ENCODE measurements at regions not wholly inside any gene's neighbourhood (a gene's known extent, or its start where the extent isn't known, plus 50 kb on each side); places are given as distances from the start of the nearest gene placed in this dataset.
"Not testable (repeated sequence)": the region's sequence is repeated elsewhere in the genome, so short reads cannot be mapped to it uniquely, and the experiment has no call there.

DNA sequence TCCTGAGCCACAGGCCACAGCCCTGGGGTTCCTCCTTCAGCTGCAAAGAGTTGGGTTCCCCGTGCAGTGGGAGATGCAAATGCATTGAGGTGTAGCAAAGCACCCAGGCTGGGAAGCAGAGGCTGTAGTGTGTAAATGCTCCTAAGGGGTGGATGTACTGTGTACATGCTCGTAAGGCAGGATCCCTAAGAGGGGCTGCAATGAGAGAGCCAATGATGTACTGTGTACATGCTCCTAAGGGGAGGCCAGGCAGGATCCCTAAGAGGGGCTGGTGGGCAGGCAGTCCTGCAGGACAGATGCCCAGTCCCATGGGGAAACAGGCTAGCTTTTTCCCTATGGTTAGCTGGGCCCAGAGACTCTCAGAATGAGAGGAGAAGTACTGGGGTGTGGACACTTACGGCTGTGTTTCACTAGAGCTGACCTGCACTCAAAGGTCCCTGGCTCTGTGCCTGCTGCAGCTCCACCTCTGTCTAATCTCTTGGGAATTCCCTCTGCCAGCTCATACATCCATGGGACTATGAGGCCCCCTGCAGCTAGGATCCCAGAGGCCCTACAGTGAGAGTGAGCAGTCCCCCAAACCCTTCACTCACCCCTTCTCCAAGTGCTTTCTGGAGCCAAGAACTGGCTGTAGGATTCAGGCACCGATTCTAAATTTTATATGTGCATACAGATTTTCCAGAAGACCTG, 261.9 kb upstream of the LUZP2 start:
- no peak overlapping the region for H3K4me3 Mint-ChIP-seq
- no peaks in the 10 kb centered on the region for H3K36me3 Mint-ChIP-seq
- no peaks in the 10 kb centered on the region for H3K4me1 Mint-ChIP-seq (ENCODE audit: low read depth in 2 of 2)
- no peak for DNase-seq (ENCODE audit: low spot score)
- no peaks in the 10 kb centered on the region for H3K27me3 Mint-ChIP-seq
- H3K27ac Mint-ChIP-seq: no peak overlapping the region
- H3K9me3 Mint-ChIP-seq: peaks cover 2% of the 10 kb centered on the region
- ATAC-seq: no peak

DNA sequence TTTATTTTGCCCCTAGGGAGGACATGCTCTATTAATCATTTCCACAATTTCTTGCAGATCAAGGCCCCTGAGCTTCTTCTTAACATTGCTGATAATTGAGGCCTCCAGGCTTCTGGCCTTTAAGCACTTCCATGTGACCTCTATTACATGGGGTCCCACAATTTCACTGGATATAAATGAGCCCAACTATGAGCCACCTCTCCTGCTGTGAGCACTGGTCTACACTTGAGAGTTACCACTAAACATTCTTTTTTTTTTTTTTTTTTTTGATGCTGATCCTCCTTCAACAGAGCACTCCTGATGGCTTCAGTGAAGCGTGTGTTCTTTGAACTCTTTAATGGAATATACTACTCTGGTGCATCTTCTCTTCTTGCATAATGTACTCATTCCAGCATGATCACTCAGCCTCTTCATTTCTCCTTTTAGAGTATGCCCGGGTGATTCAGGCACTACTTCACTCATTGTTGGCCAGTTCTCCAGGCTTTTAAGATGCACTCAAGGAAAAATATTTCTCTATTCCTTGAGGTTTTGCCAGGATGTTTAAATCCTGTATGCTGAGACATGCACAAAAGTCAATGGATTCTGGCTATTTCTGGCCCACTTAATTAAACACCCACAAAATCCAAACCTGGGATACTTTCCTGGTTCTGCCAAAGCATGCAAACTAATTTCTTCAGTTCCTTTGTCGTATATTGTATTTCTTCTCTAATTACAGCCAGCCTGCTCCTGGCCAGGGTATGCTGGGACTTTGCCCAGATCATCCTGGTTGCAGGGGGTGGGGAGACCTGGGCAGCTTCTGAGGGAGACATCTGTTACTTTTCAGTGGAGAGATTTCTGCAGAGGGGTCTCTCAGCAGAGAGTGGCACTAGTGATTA, 257.8 kb upstream of the LUZP2 start:
- no peaks in the 10 kb centered on the region for H3K36me3 Mint-ChIP-seq
- peaks cover 6% of the 10 kb centered on the region for H3K9me3 Mint-ChIP-seq
- H3K27ac Mint-ChIP-seq: no peak overlapping the region
- ATAC-seq (no peak), DNase-seq (ENCODE audit: low spot score) (no peak)
- H3K27me3 Mint-ChIP-seq: no peaks in the 10 kb centered on the region
- H3K4me3 Mint-ChIP-seq: no peak overlapping the region
- no peaks in the 10 kb centered on the region for H3K4me1 Mint-ChIP-seq (ENCODE audit: low read depth in 2 of 2)

GRCh38 chr11:24239930-24240329, 256.9 kb upstream of the LUZP2 start:
- peaks cover 6% of the 10 kb centered on the region for H3K9me3 Mint-ChIP-seq
- H3K4me1 Mint-ChIP-seq (ENCODE audit: low read depth in 2 of 2): no peaks in the 10 kb centered on the region
- H3K27me3 Mint-ChIP-seq: no peaks in the 10 kb centered on the region
- ATAC-seq: no peak
- H3K36me3 Mint-ChIP-seq: no peaks in the 10 kb centered on the region
- no peak for DNase-seq (ENCODE audit: low spot score)
- H3K27ac Mint-ChIP-seq: no peak overlapping the region
- no peak overlapping the region for H3K4me3 Mint-ChIP-seq

DNA sequence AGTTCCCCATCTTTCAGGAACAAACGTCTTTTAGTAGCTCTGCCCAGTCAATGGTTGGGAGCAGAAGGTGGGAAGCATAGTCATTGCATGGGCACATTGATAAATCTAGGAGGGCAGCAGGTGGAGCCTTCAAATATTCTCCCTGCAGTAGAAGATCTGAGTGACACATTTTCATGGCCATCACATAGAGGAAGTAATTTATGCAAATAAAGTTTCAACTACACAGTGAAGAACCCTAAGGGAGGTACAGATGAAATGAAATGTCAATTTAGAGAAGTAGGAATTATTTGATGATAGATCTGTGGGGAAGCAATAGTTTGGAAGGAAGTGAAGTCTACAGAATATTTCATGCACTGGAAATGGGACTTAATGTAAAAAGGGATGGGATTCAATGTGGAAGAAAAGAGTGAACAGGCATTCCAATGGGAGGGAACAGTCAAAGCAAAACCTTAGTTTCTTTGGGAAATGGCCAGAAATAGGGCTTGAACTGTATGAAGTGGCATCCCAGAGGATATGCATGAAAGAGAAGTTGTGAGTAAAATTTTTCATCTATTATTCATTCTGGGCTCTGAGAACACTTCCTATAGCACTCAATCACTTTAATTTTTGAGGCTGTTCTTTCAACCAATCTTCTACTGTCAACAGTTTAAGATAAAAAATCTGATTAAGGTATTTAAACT, 256.2 kb upstream of the LUZP2 start:
- Mint-ChIP-seq H3K9me3 (peaks cover 6% of the 10 kb centered on the region), H3K36me3 (no peaks in the 10 kb centered on the region), H3K27me3 (no peaks in the 10 kb centered on the region), H3K4me1 (ENCODE audit: low read depth in 2 of 2) (no peaks in the 10 kb centered on the region), H3K4me3 (no peak overlapping the region), H3K27ac (no peak overlapping the region)
- DNase-seq (ENCODE audit: low spot score) (no peak), ATAC-seq (no peak)

- ATAC-seq (no peak), DNase-seq (ENCODE audit: low spot score) (no peak)
- no peaks in the 10 kb centered on the region for H3K27me3 Mint-ChIP-seq
- no peaks in the 10 kb centered on the region for H3K4me1 Mint-ChIP-seq (ENCODE audit: low read depth in 2 of 2)
- H3K27ac Mint-ChIP-seq: no peak overlapping the region
- H3K36me3 Mint-ChIP-seq: no peaks in the 10 kb centered on the region
- no peak overlapping the region for H3K4me3 Mint-ChIP-seq
- peaks cover 4% of the 10 kb centered on the region for H3K9me3 Mint-ChIP-seq
These were observed 250.1 kb upstream of the LUZP2 start for GRCh38 chr11:24246715-24247114.

GRCh38 chr11:24247846-24248245, 249.0 kb upstream of the LUZP2 start:
- DNase-seq (ENCODE audit: low spot score) (no peak), ATAC-seq (no peak)
- Mint-ChIP-seq H3K36me3 (no peaks in the 10 kb centered on the region), H3K4me3 (no peak overlapping the region), H3K27ac (no peak overlapping the region), H3K9me3 (peaks cover 4% of the 10 kb centered on the region), H3K27me3 (no peaks in the 10 kb centered on the region), H3K4me1 (ENCODE audit: low read depth in 2 of 2) (no peaks in the 10 kb centered on the region)

DNA sequence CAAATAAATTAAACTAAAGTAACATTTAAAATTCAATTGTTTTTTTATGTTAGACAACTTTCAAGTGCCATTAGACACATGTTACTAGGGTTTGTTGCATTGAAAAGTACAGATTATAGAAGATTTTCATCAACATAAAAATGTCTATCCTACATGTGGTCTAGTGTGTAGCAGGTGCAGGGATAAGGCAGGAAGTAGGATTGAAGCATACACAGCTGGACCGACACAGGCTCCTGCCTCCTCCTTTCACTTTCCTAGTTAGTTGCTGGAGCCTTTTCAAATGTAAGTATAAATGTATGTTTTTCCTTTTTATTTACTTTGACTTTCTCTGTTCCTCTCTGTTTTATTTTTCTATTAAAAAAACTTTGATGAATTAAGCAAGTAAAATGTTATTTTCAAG, 246.9 kb upstream of the LUZP2 start:
- no peaks in the 10 kb centered on the region for H3K27me3 Mint-ChIP-seq
- H3K36me3 Mint-ChIP-seq: no peaks in the 10 kb centered on the region
- H3K9me3 Mint-ChIP-seq: peaks cover 4% of the 10 kb centered on the region
- no peak for ATAC-seq
- no peaks in the 10 kb centered on the region for H3K4me1 Mint-ChIP-seq (ENCODE audit: low read depth in 2 of 2)
- DNase-seq (ENCODE audit: low spot score): no peak
- H3K4me3 Mint-ChIP-seq: no peak overlapping the region
- H3K27ac Mint-ChIP-seq: no peak overlapping the region

DNA sequence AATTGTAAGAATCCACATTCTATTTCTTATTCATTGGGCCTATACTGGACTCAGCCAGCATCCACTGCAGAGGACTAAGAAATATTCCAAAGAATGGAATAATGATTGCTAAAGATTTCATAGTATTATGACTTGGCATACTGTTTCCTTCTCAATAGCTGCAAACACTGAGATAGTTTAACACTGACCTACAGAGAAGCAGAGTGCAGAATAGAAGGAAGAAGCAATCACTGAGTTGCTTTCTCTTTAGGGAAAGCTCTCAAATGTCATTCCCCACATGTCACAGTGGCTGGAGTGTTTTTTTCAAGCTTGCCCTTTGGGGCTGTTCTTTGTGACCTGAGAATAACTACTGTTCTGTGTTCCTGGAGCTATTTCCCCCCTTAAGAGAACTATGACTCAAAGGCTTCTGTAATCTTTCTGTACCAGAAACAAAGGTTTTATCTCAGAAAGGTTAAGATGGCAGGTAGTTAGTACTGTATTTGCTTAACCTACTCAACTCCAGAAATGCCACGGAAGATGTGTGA, 243.6 kb upstream of the LUZP2 start:
- peaks cover 4% of the 10 kb centered on the region for H3K9me3 Mint-ChIP-seq
- no peak overlapping the region for H3K4me3 Mint-ChIP-seq
- H3K36me3 Mint-ChIP-seq: no peaks in the 10 kb centered on the region
- no peak for ATAC-seq
- no peaks in the 10 kb centered on the region for H3K27me3 Mint-ChIP-seq
- DNase-seq (ENCODE audit: low spot score): no peak
- H3K4me1 Mint-ChIP-seq (ENCODE audit: low read depth in 2 of 2): no peaks in the 10 kb centered on the region
- H3K27ac Mint-ChIP-seq: no peak overlapping the region

- no peaks in the 10 kb centered on the region for H3K36me3 Mint-ChIP-seq
- H3K4me1 Mint-ChIP-seq (ENCODE audit: low read depth in 2 of 2): no peaks in the 10 kb centered on the region
- no peak overlapping the region for H3K4me3 Mint-ChIP-seq
- no peak for ATAC-seq
- no peaks in the 10 kb centered on the region for H3K9me3 Mint-ChIP-seq
- no peak overlapping the region for H3K27ac Mint-ChIP-seq
- H3K27me3 Mint-ChIP-seq: no peaks in the 10 kb centered on the region
- no peak for DNase-seq (ENCODE audit: low spot score)
These were observed 232.0 kb upstream of the LUZP2 start for GRCh38 chr11:24264868-24265267.

DNA sequence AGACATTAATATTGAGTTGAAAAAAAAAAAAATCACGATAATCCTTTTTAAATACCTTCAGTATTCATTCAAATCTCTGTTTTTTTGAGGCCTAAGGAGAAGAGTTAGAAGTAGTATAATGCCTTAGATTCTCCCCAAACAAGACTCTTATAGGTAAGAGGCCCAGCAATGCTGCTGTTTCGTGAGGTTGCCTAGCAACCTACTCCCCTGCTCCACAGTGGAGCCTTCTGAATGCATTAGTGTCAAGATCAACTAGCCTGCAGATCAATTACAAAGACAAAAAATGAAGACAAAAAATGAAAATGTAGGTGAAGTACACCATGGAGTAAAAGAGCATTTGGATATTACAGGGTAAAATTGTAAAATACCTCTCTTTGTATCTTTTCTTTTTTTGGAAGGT, 229.8 kb upstream of the LUZP2 start:
- no peaks in the 10 kb centered on the region for H3K4me1 Mint-ChIP-seq (ENCODE audit: low read depth in 2 of 2)
- no peaks in the 10 kb centered on the region for H3K36me3 Mint-ChIP-seq
- H3K27me3 Mint-ChIP-seq: no peaks in the 10 kb centered on the region
- DNase-seq (ENCODE audit: low spot score): no peak
- no peak overlapping the region for H3K27ac Mint-ChIP-seq
- peaks cover 2% of the 10 kb centered on the region for H3K9me3 Mint-ChIP-seq
- H3K4me3 Mint-ChIP-seq: no peak overlapping the region
- ATAC-seq: no peak

DNA sequence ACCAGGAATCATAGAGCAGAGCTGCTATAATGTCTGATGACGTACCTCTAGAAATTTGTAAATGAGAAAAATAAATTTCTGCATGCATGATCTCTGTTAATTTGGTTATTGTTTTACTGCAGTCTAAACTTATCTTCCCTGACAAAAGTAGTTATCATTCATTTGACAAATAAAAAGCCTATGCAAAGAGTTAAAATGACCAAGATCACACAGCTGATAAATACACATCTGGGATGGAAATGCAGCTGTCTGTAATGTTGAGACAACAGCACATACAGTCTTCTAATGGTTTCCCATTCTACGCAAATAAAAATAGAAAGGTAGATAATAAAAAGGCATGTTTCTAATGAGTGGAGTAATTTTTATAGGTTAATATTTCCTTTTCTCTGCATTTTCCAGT, 225.1 kb upstream of the LUZP2 start:
- Mint-ChIP-seq H3K4me1 (ENCODE audit: low read depth in 2 of 2) (no peaks in the 10 kb centered on the region), H3K27me3 (no peaks in the 10 kb centered on the region), H3K27ac (no peak overlapping the region), H3K36me3 (no peaks in the 10 kb centered on the region), H3K9me3 (peaks cover 2% of the 10 kb centered on the region), H3K4me3 (no peak overlapping the region)
- no peak for ATAC-seq
- no peak for DNase-seq (ENCODE audit: low spot score)

DNA sequence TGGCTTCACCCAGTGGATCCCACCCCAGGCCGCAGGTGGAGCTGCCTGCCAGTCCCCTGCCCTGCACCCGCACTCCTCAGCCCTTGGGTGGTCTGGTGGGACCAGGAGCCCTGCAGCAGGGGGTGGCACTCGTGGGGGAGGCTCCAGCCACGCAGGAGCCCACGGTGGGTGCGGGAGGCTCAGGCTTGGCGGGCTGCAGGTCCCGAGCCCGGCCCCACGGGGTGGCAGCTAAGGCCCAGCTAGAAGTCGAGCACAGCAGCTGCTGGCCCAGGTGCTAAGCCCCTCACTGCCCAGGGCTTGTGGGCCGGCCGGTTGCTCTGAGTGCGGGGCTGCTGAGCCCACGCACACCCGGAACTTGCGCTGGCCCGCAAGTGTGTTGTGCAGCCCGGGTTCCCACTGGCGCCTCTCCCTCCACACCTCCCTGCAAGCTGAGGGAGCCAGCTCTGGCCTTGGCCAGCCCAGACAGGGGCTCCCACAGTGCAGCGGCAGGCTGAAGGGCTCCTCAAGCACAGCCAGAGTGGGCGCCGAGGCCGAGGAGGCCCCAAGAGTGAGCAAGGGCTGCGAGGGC, 222.6 kb upstream of the LUZP2 start:
- H3K27me3 Mint-ChIP-seq; ATAC-seq; H3K27ac Mint-ChIP-seq; H3K4me1 Mint-ChIP-seq (ENCODE audit: low read depth in 2 of 2); H3K4me3 Mint-ChIP-seq; H3K9me3 Mint-ChIP-seq; DNase-seq (ENCODE audit: low spot score); H3K36me3 Mint-ChIP-seq: not testable (repeated sequence)

GRCh38 chr11:24286238-24286637, 210.6 kb upstream of the LUZP2 start:
- Mint-ChIP-seq H3K4me1 (ENCODE audit: low read depth in 2 of 2) (no peaks in the 10 kb centered on the region), H3K4me3 (no peak overlapping the region), H3K36me3 (peaks cover 20% of the 10 kb centered on the region), H3K9me3 (peaks cover 15% of the 10 kb centered on the region), H3K27ac (no peak overlapping the region), H3K27me3 (no peaks in the 10 kb centered on the region)
- ATAC-seq (no peak), DNase-seq (ENCODE audit: low spot score) (no peak)

DNA sequence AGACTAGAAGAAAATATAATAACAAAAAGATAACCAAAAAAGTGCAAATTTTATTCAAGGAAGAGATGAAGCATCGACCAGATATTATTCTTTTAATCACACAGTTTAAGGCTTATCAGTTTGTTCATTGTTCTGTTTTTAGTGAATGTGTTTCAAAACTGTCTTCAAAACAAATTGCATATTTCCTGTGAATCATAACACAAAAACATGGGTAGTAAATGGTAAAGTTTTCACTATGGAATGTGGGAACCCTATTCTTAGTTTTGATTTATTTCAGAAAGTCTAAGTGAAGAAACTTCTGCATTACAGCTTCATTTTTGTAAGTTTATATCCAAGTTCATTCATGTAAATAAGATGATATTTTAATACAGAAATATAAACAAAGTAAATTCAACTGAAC, 207.6 kb upstream of the LUZP2 start:
- DNase-seq (ENCODE audit: low spot score) (no peak), ATAC-seq (no peak)
- Mint-ChIP-seq H3K27ac (no peak overlapping the region), H3K36me3 (peaks cover 7% of the 10 kb centered on the region), H3K4me1 (ENCODE audit: low read depth in 2 of 2) (no peaks in the 10 kb centered on the region), H3K9me3 (peaks cover 6% of the 10 kb centered on the region), H3K27me3 (no peaks in the 10 kb centered on the region), H3K4me3 (no peak overlapping the region)
